ENCODE measurements at regions not wholly inside any gene's neighbourhood (a gene's known extent, or its start where the extent isn't known, plus 50 kb on each side); places are given as distances from the start of the nearest gene placed in this dataset.

DNA sequence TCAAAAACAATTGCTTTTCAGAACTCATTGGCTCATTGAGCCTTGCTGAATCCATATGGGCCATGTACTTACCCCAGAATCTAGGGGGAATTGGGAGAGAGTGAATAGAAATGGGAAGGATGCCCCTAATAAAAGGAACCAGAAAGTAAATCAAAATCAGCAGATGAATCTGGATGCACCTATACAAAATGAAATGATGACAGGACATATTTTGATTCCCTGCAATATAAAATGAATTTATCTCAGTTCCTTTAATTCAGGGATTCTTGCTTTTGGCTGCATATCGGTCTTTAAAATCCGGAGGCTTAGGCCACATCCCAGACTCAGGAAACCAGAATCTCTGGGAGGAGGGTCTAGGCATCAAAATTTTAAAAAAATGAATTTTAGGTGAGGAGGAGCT is 107.7 kb upstream of the NEO1 start:
- DNase-seq (ENCODE audit: low read depth), result no peak
- TF ChIP-seq, protein P1, sequence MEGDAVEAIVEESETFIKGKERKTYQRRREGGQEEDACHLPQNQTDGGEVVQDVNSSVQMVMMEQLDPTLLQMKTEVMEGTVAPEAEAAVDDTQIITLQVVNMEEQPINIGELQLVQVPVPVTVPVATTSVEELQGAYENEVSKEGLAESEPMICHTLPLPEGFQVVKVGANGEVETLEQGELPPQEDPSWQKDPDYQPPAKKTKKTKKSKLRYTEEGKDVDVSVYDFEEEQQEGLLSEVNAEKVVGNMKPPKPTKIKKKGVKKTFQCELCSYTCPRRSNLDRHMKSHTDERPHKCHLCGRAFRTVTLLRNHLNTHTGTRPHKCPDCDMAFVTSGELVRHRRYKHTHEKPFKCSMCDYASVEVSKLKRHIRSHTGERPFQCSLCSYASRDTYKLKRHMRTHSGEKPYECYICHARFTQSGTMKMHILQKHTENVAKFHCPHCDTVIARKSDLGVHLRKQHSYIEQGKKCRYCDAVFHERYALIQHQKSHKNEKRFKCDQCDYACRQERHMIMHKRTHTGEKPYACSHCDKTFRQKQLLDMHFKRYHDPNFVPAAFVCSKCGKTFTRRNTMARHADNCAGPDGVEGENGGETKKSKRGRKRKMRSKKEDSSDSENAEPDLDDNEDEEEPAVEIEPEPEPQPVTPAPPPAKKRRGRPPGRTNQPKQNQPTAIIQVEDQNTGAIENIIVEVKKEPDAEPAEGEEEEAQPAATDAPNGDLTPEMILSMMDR (IDR thresholded peaks at IDR 0.05; ENCODE audit: insufficient read depth, low read length), result no peak
- H3K4me3 ChIP-seq (ENCODE audit: low read depth, low read length), result no peak overlapping the region

DNA sequence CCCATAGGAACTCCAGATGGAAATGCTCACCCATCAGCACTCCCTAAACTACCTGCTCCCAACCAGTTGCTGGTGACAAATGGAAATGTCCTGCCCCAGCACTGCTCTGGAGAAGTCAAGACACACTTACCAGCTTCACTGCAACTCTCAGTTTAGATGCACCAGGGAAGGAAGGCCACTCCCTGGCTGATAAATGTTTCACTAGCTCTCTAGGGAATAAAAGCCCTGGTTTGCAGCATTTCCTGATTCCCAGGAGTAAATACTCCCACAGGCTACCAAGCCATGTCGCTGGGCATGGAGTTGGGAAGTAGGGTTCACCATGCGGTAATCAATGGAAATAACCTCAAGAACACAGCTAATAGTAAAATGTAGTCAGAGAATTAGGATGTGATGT is 112.0 kb upstream of the NEO1 start:
- no peak overlapping the region for H3K4me3 ChIP-seq (ENCODE audit: low read depth, low read length)
- DNase-seq (ENCODE audit: low read depth), result no peak
- TF ChIP-seq, protein P1 (IDR thresholded peaks at IDR 0.05; ENCODE audit: insufficient read depth, low read length), result no peak

DNA sequence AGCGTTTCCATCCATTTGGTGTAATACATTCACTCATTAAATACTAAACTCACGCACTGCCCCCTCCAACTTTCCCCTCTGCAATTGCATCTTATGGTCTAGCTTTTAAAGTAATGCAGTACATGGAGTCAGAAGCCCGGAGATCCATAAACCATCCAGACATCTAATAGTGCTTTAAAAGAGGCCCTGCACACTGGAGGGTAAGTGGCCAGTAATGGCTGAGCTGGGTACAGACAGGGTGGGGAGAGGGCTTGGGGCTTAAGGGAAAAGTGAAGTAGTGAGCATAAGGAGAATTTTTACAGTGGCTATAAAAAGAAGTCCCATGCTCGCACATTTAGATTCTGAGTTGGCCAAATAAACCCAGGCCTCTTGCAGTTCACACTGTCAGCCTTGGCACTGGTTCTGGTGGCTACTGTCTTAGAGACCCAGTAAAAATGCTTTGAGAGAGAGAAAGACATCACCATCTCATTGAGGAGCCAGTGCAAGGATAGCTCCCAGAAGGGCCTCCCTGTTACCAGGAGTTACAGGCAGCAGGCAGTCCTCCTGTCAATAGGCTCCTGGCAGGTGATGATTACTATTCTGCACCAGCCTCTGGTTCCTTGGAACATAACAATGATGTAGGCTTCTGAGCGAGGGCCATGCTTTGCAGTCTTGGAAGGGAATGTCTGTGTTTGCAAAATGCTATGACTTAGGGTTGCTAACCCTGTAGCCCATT is 112.6 kb upstream of the NEO1 start:
- DNase-seq (ENCODE audit: low read depth), result no peak
- H3K4me3 ChIP-seq (ENCODE audit: low read depth, low read length), result no peak overlapping the region
- TF ChIP-seq, protein P1 (IDR thresholded peaks at IDR 0.05; ENCODE audit: insufficient read depth, low read length), result no peak

DNA sequence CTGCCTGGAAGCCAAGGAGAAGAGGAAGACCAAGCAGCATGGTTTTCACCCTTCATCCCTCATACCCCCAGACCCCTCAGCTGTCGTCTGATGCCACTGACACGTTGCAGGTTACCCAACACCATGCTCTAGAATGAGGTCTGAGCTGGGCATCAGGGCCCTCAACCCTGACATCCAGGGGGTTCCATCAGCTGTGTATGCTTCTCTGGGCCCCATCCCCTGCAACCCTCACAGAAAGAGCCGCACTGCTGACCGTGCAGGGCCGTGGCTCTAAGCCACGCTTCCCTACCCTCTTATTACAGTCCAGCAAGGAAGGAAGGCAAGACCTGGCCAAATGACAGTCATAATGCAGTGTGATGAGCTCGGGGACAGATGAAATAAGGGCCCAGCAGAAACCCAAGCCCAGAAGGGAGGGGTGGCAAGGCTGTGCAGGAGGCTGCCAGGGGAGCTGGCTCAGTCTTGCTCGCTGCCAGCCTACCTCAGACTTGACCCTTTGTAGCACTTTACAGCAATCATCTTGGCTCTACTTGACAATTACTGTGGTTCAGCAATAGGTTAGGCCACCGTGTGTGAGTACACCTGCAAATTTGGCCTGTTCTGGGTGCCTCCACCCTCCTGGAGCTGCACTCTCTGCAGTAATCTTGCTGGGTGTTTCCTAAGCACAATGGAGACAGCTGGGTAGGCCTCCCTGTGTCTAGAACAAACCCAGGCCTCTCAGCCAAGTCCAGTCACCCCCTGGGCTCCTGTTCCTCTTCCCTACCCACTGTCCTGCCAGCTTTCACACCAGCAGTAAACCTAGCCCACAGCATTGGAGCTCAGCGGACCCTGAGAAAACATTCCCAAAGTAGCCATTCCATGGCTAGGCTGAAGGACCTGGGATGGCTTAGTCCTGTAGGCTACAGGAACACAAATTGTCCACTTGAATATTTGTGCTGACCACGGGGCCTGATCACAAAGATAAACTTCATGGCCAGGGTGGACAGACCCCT is 115.3 kb upstream of the NEO1 start:
- no peak overlapping the region for H3K4me3 ChIP-seq (ENCODE audit: low read depth, low read length)
- TF ChIP-seq, protein P1 (IDR thresholded peaks at IDR 0.05; ENCODE audit: insufficient read depth, low read length), result no peak
- no peak for DNase-seq (ENCODE audit: low read depth)

DNA sequence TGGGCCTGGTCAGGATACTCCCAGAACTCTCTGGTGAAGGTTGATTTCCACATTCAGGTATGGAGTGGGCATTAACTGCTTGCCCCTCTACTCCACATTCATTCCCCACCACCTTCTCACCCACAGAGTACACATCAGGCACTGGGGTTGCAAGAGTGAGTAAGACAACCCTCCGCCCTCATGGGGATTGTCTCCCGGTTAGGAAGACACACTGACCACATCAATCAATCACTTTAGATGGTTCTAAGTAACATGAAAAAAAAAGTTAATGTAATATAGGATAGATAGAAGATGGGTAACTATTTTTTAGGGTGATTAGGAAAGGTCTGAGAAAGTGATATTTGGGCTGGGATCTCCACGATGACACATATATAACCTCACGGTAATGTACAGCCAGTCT is 116.0 kb upstream of the NEO1 start:
- H3K4me3 ChIP-seq (ENCODE audit: low read depth, low read length), result no peak overlapping the region
- no peak for DNase-seq (ENCODE audit: low read depth)
- TF ChIP-seq, protein P1 (IDR thresholded peaks at IDR 0.05; ENCODE audit: insufficient read depth, low read length), result no peak

DNA sequence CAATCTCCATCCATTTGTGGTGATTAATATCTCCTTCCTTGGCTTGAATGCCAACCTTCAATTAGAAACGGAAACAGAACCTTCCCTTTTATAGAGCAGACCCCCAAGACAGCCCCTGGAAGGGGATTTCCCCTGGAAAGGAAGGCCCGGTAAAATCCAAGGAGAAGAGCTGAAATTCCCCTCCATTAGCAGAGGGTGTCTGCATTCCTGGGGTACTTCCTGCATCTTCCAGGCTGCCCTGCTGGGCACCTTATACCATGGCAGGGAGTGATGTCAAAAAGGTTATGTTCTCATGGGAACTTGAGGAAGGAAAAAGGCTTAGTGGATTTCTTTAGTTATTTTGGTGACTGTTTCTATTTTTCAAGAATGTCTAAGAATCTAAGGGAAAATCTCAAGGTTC is 116.7 kb upstream of the NEO1 start:
- no peak for DNase-seq (ENCODE audit: low read depth)
- TF ChIP-seq, protein P1 (IDR thresholded peaks at IDR 0.05; ENCODE audit: insufficient read depth, low read length), result no peak
- H3K4me3 ChIP-seq (ENCODE audit: low read depth, low read length), result no peak overlapping the region

Measured in fibroblast of the aortic adventitia (primary cell).